HT1080 (cell line): ENCODE measurements at regions not wholly inside any gene's neighbourhood (a gene's known extent, or its start where the extent isn't known, plus 50 kb on each side); places are given as distances from the start of the nearest gene placed in this dataset. TPM values are rescaled to one million over a fixed set of nuclear protein-coding genes. Genes with fewer than 3 reads are reported as not detected.

Experiments used
- small RNA-seq: library from RNA; depleted of rRNA; stranded (forward); fragments of <200 nt; gene quantifications from one replicate; pipeline ENCODE3, GENCODE V24; 2014

Small RNA genes in the stretch of these regions (small RNA-seq; reads per million reads assigned to genes)
- not detected for gene RN7SL618P
